ENCODE measurements at regions not wholly inside any gene's neighbourhood (a gene's known extent, or its start where the extent isn't known, plus 50 kb on each side); places are given as distances from the start of the nearest gene placed in this dataset.

DNA sequence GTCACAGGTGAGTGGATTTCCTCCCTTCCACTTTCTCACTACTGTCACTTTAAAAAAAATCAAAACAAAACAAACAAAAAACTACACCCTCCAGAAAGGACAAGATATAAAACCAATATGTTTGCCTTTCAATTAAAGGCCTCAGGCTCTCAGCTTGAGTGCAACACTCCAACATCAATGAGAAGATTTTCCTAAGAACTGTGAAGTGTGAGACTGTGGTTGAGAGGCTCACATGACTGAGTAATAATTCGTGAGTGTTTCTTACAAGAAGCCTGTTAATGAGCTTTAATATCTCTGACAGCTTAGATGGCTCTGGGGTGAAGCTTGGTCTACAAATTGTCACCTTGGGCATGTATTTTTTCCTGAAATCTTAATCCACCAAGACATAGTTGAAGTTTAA is 216.1 kb downstream of the ETAA1 start:
- Mint-ChIP-seq H3K4me1 (no peaks in the 10 kb centered on the region), H3K27me3 (ENCODE audit: low read depth in 3 of 3) (no peaks in the 10 kb centered on the region), H3K27ac (no peak overlapping the region), H3K9me3 (peaks cover 0 to 2% (median 0%) of the 10 kb centered on the region in 7 donors), H3K4me3 (no peak overlapping the region), H3K36me3 (no peaks in the 10 kb centered on the region)
- Histone ChIP-seq H3K27me3 (ENCODE audit: control insufficient read depth in 2 of 2, insufficient read depth in 2 of 2, low read length in 2 of 2) (no peaks in the 10 kb centered on the region), H3K36me3 (replicated peaks in 1 of 2; ENCODE audit: control insufficient read depth in 1 of 2, insufficient read depth in 2 of 2, low read length in 2 of 2) (no peaks in the 10 kb centered on the region), H3K4me1 (ENCODE audit: control insufficient read depth in 1 of 2, insufficient read depth in 2 of 2, low read length in 2 of 2) (no peaks in the 10 kb centered on the region), H4K20me1 (ENCODE audit: insufficient read depth, low read length) (no peaks in the 10 kb centered on the region), H3K27ac (ENCODE audit: low read depth in 1 of 2, low read length in 2 of 2) (no peak overlapping the region), H3K4me2 (replicated peaks; ENCODE audit: extremely low read depth, low read length, poor library complexity, severe bottlenecking) (no peak overlapping the region), H3K9me3 (replicated peaks in 1 of 2; ENCODE audit: control insufficient read depth in 1 of 2, insufficient read depth in 1 of 2, low read length in 2 of 2) (no peaks in the 10 kb centered on the region), H3K9ac (ENCODE audit: insufficient read depth, low read length, poor library complexity, severe bottlenecking) (no peak overlapping the region), H2AFZ (ENCODE audit: insufficient read depth, low read depth, low read length, poor library complexity, severe bottlenecking) (no peak overlapping the region), H3K4me3 (replicated peaks in 1 of 3; ENCODE audit: low read depth in 2 of 3, low read length in 3 of 3) (no peak overlapping the region), H3K79me2 (ENCODE audit: insufficient read depth, low read length) (no peaks in the 10 kb centered on the region)
- DNase-seq: no peak
- 80% methylated on average over 1 of the region's 1 CpG for WGBS (ENCODE audit: insufficient coverage)
- TF ChIP-seq, protein P1, sequence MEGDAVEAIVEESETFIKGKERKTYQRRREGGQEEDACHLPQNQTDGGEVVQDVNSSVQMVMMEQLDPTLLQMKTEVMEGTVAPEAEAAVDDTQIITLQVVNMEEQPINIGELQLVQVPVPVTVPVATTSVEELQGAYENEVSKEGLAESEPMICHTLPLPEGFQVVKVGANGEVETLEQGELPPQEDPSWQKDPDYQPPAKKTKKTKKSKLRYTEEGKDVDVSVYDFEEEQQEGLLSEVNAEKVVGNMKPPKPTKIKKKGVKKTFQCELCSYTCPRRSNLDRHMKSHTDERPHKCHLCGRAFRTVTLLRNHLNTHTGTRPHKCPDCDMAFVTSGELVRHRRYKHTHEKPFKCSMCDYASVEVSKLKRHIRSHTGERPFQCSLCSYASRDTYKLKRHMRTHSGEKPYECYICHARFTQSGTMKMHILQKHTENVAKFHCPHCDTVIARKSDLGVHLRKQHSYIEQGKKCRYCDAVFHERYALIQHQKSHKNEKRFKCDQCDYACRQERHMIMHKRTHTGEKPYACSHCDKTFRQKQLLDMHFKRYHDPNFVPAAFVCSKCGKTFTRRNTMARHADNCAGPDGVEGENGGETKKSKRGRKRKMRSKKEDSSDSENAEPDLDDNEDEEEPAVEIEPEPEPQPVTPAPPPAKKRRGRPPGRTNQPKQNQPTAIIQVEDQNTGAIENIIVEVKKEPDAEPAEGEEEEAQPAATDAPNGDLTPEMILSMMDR (IDR thresholded peaks at IDR 0.05): no peak
- intact Hi-C loops (cut with micrococcal nuclease): no loop called here

DNA sequence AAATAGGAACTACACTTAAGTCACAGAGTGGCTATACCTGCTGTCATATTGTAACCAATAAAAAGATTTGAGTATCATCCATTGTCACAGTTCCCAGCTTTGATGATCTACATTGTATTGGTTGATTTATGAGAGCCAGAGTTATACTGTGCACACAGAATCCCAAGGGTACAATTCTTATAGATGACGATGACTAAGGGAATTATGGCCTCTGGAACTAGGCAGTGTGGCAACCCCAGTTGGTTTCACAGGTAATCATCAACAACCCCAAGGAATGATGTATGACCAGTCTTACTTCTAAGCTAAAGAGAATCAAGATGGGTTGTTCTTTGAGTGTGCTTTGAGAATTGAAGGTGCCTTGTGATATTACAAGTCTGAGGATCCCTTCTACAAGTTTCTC is 217.3 kb downstream of the ETAA1 start:
- H3K4me3 ChIP-seq (replicated peaks in 1 of 3; ENCODE audit: low read depth in 2 of 3, low read length in 3 of 3): no peak overlapping the region
- DNase-seq: no peak
- H3K9me3 ChIP-seq (replicated peaks in 1 of 2; ENCODE audit: control insufficient read depth in 1 of 2, insufficient read depth in 1 of 2, low read length in 2 of 2): no peaks in the 10 kb centered on the region
- H3K4me2 ChIP-seq (replicated peaks; ENCODE audit: extremely low read depth, low read length, poor library complexity, severe bottlenecking): no peak overlapping the region
- H3K27ac Mint-ChIP-seq: no peak overlapping the region
- H3K79me2 ChIP-seq (ENCODE audit: insufficient read depth, low read length): no peaks in the 10 kb centered on the region
- no peaks in the 10 kb centered on the region for H4K20me1 ChIP-seq (ENCODE audit: insufficient read depth, low read length)
- no peak overlapping the region for H2AFZ ChIP-seq (ENCODE audit: insufficient read depth, low read depth, low read length, poor library complexity, severe bottlenecking)
- H3K27ac ChIP-seq (ENCODE audit: low read depth in 1 of 2, low read length in 2 of 2): no peak overlapping the region
- no peaks in the 10 kb centered on the region for H3K36me3 ChIP-seq (replicated peaks in 1 of 2; ENCODE audit: control insufficient read depth in 1 of 2, insufficient read depth in 2 of 2, low read length in 2 of 2)
- no peaks in the 10 kb centered on the region for H3K27me3 Mint-ChIP-seq (ENCODE audit: low read depth in 3 of 3)
- TF ChIP-seq, protein P1 (IDR thresholded peaks at IDR 0.05): no peak
- peaks cover 0 to 2% (median 0%) of the 10 kb centered on the region in 7 donors for H3K9me3 Mint-ChIP-seq
- 100% methylated on average over 1 of the region's 1 CpG for WGBS (ENCODE audit: insufficient coverage)
- H3K4me3 Mint-ChIP-seq: no peak overlapping the region
- H3K27me3 ChIP-seq (ENCODE audit: control insufficient read depth in 2 of 2, insufficient read depth in 2 of 2, low read length in 2 of 2): no peaks in the 10 kb centered on the region
- H3K4me1 ChIP-seq (ENCODE audit: control insufficient read depth in 1 of 2, insufficient read depth in 2 of 2, low read length in 2 of 2): no peaks in the 10 kb centered on the region
- no peak overlapping the region for H3K9ac ChIP-seq (ENCODE audit: insufficient read depth, low read length, poor library complexity, severe bottlenecking)
- intact Hi-C loops (cut with micrococcal nuclease): no loop called here
- no peaks in the 10 kb centered on the region for H3K36me3 Mint-ChIP-seq
- H3K4me1 Mint-ChIP-seq: no peaks in the 10 kb centered on the region
